ENCODE measurements at regions not wholly inside any gene's neighbourhood (a gene's known extent, or its start where the extent isn't known, plus 50 kb on each side); places are given as distances from the start of the nearest gene placed in this dataset.

- DNase-seq: no peak
- intact Hi-C loops (cut with DNase I): no loop called here
Measured at GRCh38 chr11:92512204-92512569, 287.6 kb downstream of the FAT3 start.

- DNase-seq: no peak
- intact Hi-C loops (cut with DNase I): no loop called here
Measured at GRCh38 chr11:92523611-92524010, 299.0 kb downstream of the FAT3 start.

GRCh38 chr11:92524542-92524941 is 299.9 kb downstream of the FAT3 start:
- intact Hi-C loops (cut with DNase I): no loop called here
- DNase-seq: no peak

GRCh38 chr11:92527467-92527866 is 302.8 kb downstream of the FAT3 start:
- no peak for DNase-seq
- intact Hi-C loops (cut with DNase I): no loop called here

- intact Hi-C loops (cut with DNase I): no loop called here
- no peak for DNase-seq
Measured at GRCh38 chr11:92528001-92528400, 303.4 kb downstream of the FAT3 start.

DNA sequence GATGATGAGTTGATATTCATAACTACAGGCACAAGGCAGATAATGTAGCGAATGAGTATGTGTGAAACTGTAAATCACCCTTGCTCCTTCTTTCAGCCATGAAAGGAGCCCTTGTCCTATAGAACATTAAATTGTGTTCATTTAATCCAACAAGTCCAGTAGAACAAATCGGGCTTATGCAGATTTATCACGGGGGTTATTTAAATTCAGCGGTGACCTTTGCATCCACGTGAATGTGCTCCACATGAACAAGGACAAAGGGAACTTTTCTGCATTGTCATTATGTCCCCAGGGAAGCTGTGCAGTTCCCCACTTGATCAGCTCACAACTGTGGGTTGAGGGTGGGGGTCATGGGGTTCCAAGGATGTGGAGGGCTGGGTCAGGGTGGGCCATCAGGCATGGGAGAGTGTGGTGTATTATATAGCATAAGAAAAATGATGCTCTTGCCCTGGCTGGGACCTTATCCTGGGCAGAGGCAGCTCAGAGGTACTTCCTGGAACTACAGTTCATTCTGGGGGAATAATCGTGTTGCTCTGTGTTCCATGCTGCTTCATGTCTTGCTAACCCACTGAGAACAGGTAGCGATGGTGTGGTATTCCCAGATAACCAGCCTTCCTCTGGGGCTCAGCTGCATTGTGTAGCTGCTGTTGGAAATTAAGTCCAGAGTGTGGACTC is 306.6 kb downstream of the FAT3 start:
- intact Hi-C loops (cut with DNase I): no loop called here

GRCh38 chr11:92533657-92534335 is 309.2 kb downstream of the FAT3 start:
- intact Hi-C loops (cut with DNase I): no loop called here
- DNase-seq: no peak

More for the DNA sequence above, 306.6 kb downstream of the FAT3 start:
- no peak for DNase-seq

DNA sequence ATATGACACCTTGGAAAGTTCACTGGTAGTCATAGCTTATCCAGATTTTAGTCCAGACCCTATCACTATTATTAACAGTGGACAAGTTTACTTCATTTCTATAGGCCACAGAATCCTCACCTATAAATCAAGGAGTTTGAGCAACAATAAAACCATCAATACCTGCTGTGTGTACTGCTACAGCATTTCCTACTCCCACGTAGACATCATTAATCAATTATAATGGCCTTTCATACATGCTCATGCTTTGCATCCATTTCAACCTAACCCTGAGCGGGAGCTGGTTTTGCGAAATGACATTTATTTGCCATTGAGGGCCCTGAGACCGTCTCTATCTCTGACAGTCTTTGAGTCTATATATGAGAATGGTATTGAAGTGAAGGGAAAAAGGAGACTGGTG is 312.3 kb downstream of the FAT3 start:
- intact Hi-C loops (cut with DNase I): no loop called here
- DNase-seq: no peak

DNA sequence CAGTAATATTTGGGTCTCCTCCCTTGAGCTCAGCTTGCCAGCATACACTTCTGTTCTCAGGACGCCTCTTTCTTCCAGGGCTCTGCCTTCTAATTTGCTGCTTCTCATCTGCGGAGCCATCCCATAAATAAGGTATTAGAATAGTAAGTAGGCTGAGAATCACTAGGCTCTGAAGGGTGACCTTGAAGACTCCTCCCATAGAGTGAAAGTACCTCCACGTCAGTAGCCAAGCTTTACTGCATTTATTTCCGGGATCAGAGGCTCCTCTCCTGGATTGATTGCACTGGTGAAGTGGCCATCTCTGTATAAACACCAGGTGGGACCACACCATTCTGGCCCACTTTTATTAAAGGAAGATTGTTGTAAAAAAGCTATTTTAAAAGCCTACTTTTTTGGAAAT is 315.5 kb downstream of the FAT3 start:
- intact Hi-C loops (cut with DNase I): no loop called here
- no peak for DNase-seq

DNA sequence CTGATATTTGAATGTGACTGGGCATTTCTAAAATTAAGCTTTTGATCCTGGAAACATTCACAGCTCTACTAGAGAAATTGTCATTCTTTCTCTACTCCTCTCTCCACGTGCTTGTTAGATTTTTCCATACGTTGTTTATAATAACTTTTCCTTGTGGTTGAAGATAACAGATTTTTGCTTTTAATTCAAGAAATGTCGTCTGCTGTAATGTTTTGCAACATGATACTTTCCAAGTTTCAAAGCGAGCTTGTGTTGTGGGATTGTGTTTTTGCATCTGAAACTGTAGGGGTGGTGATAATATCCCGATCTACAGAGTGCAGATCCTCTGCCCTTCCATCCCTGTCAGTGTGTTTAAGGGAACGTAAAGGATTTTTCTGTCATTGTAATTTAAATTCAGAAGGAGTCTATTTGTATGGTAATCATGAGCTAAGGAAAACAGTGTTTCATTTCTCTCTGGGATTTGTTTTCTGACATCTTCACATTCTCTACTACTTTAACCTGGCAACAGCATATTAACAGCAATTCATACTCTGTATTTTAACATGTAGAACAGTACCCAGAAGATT is 321.4 kb downstream of the FAT3 start:
- intact Hi-C loops (cut with DNase I): no loop called here
- no peak for DNase-seq

DNA sequence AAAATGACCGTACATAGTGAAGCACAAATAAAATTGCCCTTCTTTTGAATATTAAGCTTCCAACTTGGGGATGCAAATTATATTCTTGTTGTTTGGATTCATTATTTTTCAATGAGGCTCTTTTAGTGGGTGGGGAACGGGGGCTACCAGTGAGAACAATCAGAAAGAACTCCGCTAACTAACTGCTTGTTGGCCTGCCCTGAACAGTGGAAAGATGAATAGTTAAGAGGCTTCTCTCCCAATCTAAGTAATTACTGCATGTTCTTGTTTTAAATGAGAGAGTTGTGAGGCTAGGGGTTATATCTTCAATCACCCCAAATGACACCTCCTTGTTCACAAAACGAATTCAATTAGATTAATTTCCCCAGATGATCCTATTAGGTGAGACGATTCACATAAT is 322.0 kb downstream of the FAT3 start:
- no peak for DNase-seq
- intact Hi-C loops (cut with DNase I): no loop called here

- DNase-seq: no peak
- intact Hi-C loops (cut with DNase I): no loop called here
Measured at GRCh38 chr11:92550411-92550810, 325.8 kb downstream of the FAT3 start.

- DNase-seq: no peak
- intact Hi-C loops (cut with DNase I): no loop called here
Measured at GRCh38 chr11:92550871-92551270, 326.3 kb downstream of the FAT3 start.

DNA sequence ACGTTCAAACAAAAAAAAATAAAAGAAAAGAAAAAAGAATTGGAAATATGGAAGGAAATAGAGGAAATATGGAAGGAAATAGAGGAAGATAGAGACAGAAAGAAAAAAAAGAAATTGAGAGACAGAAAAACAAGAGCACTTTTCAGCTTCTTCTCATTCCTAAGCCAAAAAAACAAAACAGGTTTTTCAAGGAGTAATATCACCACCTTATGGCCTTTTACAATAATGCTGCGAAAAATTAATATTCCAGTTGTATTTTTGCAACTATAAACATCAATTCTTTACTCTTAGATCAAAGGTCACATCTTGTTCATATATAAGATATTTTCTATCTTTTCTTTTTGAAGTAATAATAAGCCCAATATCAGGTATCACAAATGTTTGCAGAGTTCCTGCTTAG is 328.3 kb downstream of the FAT3 start:
- intact Hi-C loops (cut with DNase I): no loop called here
- DNase-seq: no peak

DNA sequence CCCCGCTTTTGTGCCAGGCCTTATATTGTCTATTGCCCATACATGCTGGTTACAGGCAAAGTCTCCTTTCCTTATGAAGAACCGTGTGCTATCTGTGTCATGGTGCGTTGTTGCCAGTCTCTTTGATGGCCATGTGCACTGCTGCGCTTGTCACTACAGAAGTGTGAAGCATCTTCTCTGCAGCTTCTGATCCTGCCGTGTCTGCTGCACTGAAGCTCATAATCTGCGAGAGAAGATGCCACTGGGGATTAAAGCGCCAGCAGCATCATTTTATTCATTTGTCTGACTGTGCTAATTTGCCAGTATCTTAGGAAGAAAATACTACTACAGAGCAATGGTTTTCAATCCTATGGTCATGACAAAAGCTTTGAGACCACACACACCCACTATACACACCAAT is 330.1 kb downstream of the FAT3 start:
- intact Hi-C loops (cut with DNase I): no loop called here
- no peak for DNase-seq

GRCh38 chr11:92556431-92556830 is 331.8 kb downstream of the FAT3 start:
- intact Hi-C loops (cut with DNase I): no loop called here
- DNase-seq: no peak

DNA sequence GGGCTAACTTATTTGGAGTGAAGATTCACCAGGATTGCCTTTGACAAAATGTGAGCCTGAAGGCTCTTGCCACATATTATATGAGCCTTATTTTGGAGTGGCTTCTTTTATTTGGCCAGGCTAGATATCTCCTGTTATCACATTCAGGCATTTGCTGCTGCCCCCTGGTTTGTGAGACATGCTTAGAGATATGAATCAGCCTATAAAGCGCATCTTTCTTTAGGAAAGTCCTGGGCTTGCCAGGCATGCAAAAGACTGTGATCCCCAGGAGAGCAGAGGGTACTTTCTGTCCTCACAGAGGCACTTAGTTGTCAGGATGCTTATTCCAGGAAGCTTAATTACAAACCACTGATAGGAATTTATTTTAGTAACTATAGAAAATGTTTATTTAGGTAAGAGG is 333.3 kb downstream of the FAT3 start:
- DNase-seq: no peak
- intact Hi-C loops (cut with DNase I): no loop called here

- no peak for DNase-seq
- intact Hi-C loops (cut with DNase I): no loop called here
Measured at GRCh38 chr11:92558323-92558722, 333.7 kb downstream of the FAT3 start.

GRCh38 chr11:92569726-92570125 is 345.1 kb downstream of the FAT3 start:
- intact Hi-C loops (cut with DNase I): no loop called here
- DNase-seq: no peak

DNA sequence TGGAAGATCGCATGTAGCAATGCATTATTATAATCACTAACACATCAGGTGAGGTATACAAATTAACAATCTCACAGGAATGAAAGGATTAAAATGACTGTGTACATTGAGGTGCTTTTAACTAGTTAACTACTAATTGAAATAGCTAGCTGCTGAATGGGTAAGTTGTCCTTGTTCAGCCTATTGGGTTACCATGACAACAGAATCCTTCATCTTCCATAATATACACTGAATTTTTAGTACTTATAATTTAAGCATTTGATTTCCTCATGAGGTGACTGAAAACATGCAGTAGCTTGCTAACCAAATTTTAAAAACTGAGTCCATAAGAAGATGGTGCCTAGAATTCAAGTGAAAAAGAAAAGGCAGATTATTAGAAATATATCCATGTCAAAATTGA is 347.9 kb downstream of the FAT3 start:
- no peak for DNase-seq
- intact Hi-C loops (cut with DNase I): no loop called here

DNA sequence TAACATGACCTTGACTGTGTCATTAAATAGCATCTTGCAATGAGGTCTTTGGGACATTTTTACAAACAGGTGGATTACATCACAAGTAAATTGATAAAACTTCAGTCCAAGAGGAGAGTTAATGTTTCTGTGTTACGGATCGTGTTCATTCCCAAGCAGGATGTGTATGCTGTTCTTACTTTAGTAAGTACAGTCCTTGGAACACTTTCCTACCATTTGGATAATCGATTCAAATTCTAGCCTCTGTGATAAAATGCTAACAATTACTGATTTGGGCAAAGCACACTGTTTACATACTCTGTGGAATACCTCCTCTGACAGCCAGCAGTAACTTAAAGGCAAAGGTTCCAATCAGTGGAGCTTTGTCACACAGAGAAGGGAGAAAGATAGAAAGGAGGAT is 351.7 kb downstream of the FAT3 start:
- DNase-seq: no peak
- intact Hi-C loops (cut with DNase I): no loop called here

- intact Hi-C loops (cut with DNase I): no loop called here
- no peak for DNase-seq
Measured at GRCh38 chr11:92580908-92581307, 356.3 kb downstream of the FAT3 start.
